Mesendoderm (in vitro differentiated cells): ENCODE measurements at regions not wholly inside any gene's neighbourhood (a gene's known extent, or its start where the extent isn't known, plus 50 kb on each side); places are given as distances from the start of the nearest gene placed in this dataset.

Experiments used
- DNase-seq: peaks from one replicate; pipeline ENCODE4 v3.0.0; 2013
- H2AK5ac ChIP-seq: 2 replicates; pipeline ENCODE4 v1.6.1; 2013; ENCODE audit warnings: low read length, inconsistent platforms
- H2BK120ac ChIP-seq: 2 replicates; pipeline ENCODE4 v1.6.1; 2013; ENCODE audit warnings: low read depth, mild to moderate bottlenecking, low read length, moderate library complexity, mixed read lengths
- H2BK15ac ChIP-seq: replicated peaks from 2 replicates; pipeline ENCODE4 v1.6.1; 2013; ENCODE audit warnings: low read depth, mild to moderate bottlenecking, moderate library complexity
- H2BK5ac ChIP-seq: 2 replicates; pipeline ENCODE4 v1.6.1; 2013; ENCODE audit warnings: low read length, inconsistent platforms
- H3K18ac ChIP-seq: 2 replicates; pipeline ENCODE4 v1.6.1; 2013; ENCODE audit warnings: mild to moderate bottlenecking, low read length, mixed read lengths
- H3K23ac ChIP-seq: one replicate; pipeline ENCODE4 v1.6.1; 2013; ENCODE audit warnings: low read length
- H3K27ac ChIP-seq: 2 replicates; pipeline ENCODE4 v1.5.1; 2013; ENCODE audit warnings: low read depth, mild to moderate bottlenecking, inconsistent platforms, low read length, moderate library complexity
- H3K27me3 ChIP-seq: 2 replicates; pipeline ENCODE4 v1.6.1; 2013; ENCODE audit warnings: low read length, control low read depth, mild to moderate bottlenecking, inconsistent platforms; ENCODE audit not compliant: insufficient read depth, poor library complexity
- H3K36me3 ChIP-seq: 2 replicates; pipeline ENCODE4 v1.6.1; 2013; ENCODE audit warnings: low read length, inconsistent platforms; ENCODE audit not compliant: control insufficient read depth, insufficient read depth
- H3K4ac ChIP-seq: one replicate; pipeline ENCODE4 v1.6.1; 2013; ENCODE audit warnings: low read depth, mild to moderate bottlenecking, low read length, moderate library complexity
- H3K4me1 ChIP-seq: 2 replicates; pipeline ENCODE4 v1.6.1; 2013; ENCODE audit warnings: low read depth, low read length, inconsistent platforms; ENCODE audit not compliant: control insufficient read depth
- H3K4me2 ChIP-seq: 2 replicates; pipeline ENCODE4 v1.6.1; 2013; ENCODE audit warnings: low read length
- H3K4me3 ChIP-seq: 2 replicates; pipeline ENCODE4 v1.5.1; 2013; ENCODE audit warnings: mild to moderate bottlenecking, low read length
- H3K56ac ChIP-seq: one replicate; pipeline ENCODE4 v1.6.1; 2013; ENCODE audit warnings: low read length
- H3K79me1 ChIP-seq: 2 replicates; pipeline ENCODE4 v1.6.1; 2013; ENCODE audit warnings: low read length, inconsistent platforms
- H3K79me2 ChIP-seq: 2 replicates; pipeline ENCODE4 v1.6.1; 2013; ENCODE audit warnings: mild to moderate bottlenecking, low read length; ENCODE audit not compliant: control insufficient read depth, insufficient read depth
- H3K9ac ChIP-seq: 2 replicates; pipeline ENCODE4 v1.6.1; 2013; ENCODE audit warnings: low read length, inconsistent platforms
- H4K5ac ChIP-seq: one replicate; pipeline ENCODE4 v1.6.1; 2013; ENCODE audit warnings: low read length
- H4K8ac ChIP-seq: one replicate; pipeline ENCODE4 v1.6.1; 2013; ENCODE audit warnings: low read depth, mild to moderate bottlenecking, control low read depth, low read length, moderate library complexity
- WGBS: extraction: QIAGEN DNeasy Blood & Tissue Kit; methylation state at CpG from one replicate; pipeline ENCODE4 v1.1.7; 2013; ENCODE audit warnings: low lambda C conversion rate, missing lambda C conversion rate; ENCODE audit not compliant: insufficient coverage; ENCODE audit errors: extremely low coverage; 5-methylcytosine and 5-hydroxymethylcytosine counted together

GRCh38 chr13:85544756-85545155 lies 254.5 kb downstream of the SLITRK6 start:
- Histone ChIP-seq H3K27me3 (no peaks in the 10 kb centered on the region), H3K27ac (no peak overlapping the region), H3K79me2 (no peaks in the 10 kb centered on the region), H2AK5ac (no peak overlapping the region), H3K4me1 (no peaks in the 10 kb centered on the region), H3K36me3 (no peaks in the 10 kb centered on the region), H3K79me1 (no peaks in the 10 kb centered on the region), H3K9ac (no peak overlapping the region), H3K4me3 (no peak overlapping the region), H3K4ac (no peak overlapping the region), H2BK5ac (no peak overlapping the region), H4K8ac (no peak overlapping the region), H3K4me2 (no peak overlapping the region), H3K18ac (no peak overlapping the region), H4K5ac (no peak overlapping the region), H2BK120ac (no peak overlapping the region), H3K23ac (no peak overlapping the region), H3K56ac (no peak overlapping the region), H2BK15ac (no peak overlapping the region)
- WGBS, result no CpG with 5 or more reads among the region's 1 CpG
- DNase-seq, result no peak

- no peak overlapping the region for H3K4me3 ChIP-seq
- H2BK5ac ChIP-seq, result no peak overlapping the region
- H3K23ac ChIP-seq, result no peak overlapping the region
- no peak overlapping the region for H3K4ac ChIP-seq
- H3K79me2 ChIP-seq, result no peaks in the 10 kb centered on the region
- H3K18ac ChIP-seq, result no peak overlapping the region
- no peak overlapping the region for H3K56ac ChIP-seq
- H2AK5ac ChIP-seq, result no peak overlapping the region
- no peaks in the 10 kb centered on the region for H3K4me1 ChIP-seq
- DNase-seq, result no peak
- no peak overlapping the region for H4K8ac ChIP-seq
- no peak overlapping the region for H2BK120ac ChIP-seq
- no peak overlapping the region for H3K9ac ChIP-seq
- H3K4me2 ChIP-seq, result no peak overlapping the region
- WGBS, result no CpG with 5 or more reads among the region's 2 CpGs
- no peaks in the 10 kb centered on the region for H3K27me3 ChIP-seq
- H3K79me1 ChIP-seq, result no peaks in the 10 kb centered on the region
- H4K5ac ChIP-seq, result no peak overlapping the region
- H2BK15ac ChIP-seq, result no peak overlapping the region
- no peaks in the 10 kb centered on the region for H3K36me3 ChIP-seq
- no peak overlapping the region for H3K27ac ChIP-seq
Measured at GRCh38 chr13:85543144-85543543, 256.1 kb downstream of the SLITRK6 start.

GRCh38 chr13:85541476-85541875 lies 257.7 kb downstream of the SLITRK6 start:
- H3K79me1 ChIP-seq, result no peaks in the 10 kb centered on the region
- no peaks in the 10 kb centered on the region for H3K36me3 ChIP-seq
- no peaks in the 10 kb centered on the region for H3K79me2 ChIP-seq
- H3K23ac ChIP-seq, result no peak overlapping the region
- H2BK15ac ChIP-seq, result no peak overlapping the region
- no peak overlapping the region for H3K18ac ChIP-seq
- no peak overlapping the region for H2BK5ac ChIP-seq
- H3K27me3 ChIP-seq, result no peaks in the 10 kb centered on the region
- DNase-seq, result no peak
- WGBS, result no CpG with 5 or more reads among the region's 2 CpGs
- H3K27ac ChIP-seq, result no peak overlapping the region
- no peak overlapping the region for H3K4ac ChIP-seq
- H3K4me3 ChIP-seq, result no peak overlapping the region
- H2BK120ac ChIP-seq, result no peak overlapping the region
- no peak overlapping the region for H2AK5ac ChIP-seq
- no peak overlapping the region for H3K56ac ChIP-seq
- no peaks in the 10 kb centered on the region for H3K4me1 ChIP-seq
- H3K4me2 ChIP-seq, result no peak overlapping the region
- H4K5ac ChIP-seq, result no peak overlapping the region
- no peak overlapping the region for H4K8ac ChIP-seq
- no peak overlapping the region for H3K9ac ChIP-seq

- Histone ChIP-seq H3K23ac (no peak overlapping the region), H3K79me2 (no peaks in the 10 kb centered on the region), H3K4me3 (no peak overlapping the region), H3K4me1 (no peaks in the 10 kb centered on the region), H4K8ac (no peak overlapping the region), H3K18ac (no peak overlapping the region), H3K27me3 (no peaks in the 10 kb centered on the region), H3K56ac (no peak overlapping the region), H2BK120ac (no peak overlapping the region), H3K27ac (no peak overlapping the region), H3K4ac (no peak overlapping the region), H3K36me3 (no peaks in the 10 kb centered on the region), H2AK5ac (no peak overlapping the region), H4K5ac (no peak overlapping the region), H2BK5ac (no peak overlapping the region), H3K79me1 (no peaks in the 10 kb centered on the region), H3K4me2 (no peak overlapping the region), H2BK15ac (no peak overlapping the region), H3K9ac (no peak overlapping the region)
- WGBS, result no CpG with 5 or more reads among the region's 4 CpGs
- DNase-seq, result no peak
Measured at GRCh38 chr13:85538957-85539356, 260.3 kb downstream of the SLITRK6 start.

DNA sequence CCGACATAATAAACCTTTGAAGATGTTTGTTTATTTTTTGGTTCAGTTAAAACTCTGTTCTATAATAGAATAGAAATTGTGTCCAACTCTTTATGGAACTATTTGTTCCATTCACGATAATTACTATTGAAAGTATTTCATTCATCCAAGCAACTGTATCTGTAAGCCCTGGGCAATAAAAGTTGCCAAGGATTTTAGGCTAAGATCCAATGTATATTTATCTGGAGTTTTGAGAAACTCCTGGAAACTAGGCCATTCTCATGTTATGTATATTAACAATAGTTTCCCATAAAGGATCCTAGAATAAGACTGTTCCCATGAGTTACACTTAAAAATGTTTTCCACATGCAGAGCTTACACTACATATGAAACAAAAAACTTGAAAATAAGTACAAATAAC lies 261.6 kb downstream of the SLITRK6 start:
- no peak overlapping the region for H2BK120ac ChIP-seq
- H2BK5ac ChIP-seq, result no peak overlapping the region
- WGBS, result no CpG with 5 or more reads among the region's 2 CpGs
- H3K23ac ChIP-seq, result no peak overlapping the region
- H3K79me2 ChIP-seq, result no peaks in the 10 kb centered on the region
- DNase-seq, result no peak
- no peaks in the 10 kb centered on the region for H3K36me3 ChIP-seq
- H3K4me1 ChIP-seq, result no peaks in the 10 kb centered on the region
- no peak overlapping the region for H3K9ac ChIP-seq
- no peak overlapping the region for H3K4me2 ChIP-seq
- H3K18ac ChIP-seq, result no peak overlapping the region
- no peak overlapping the region for H4K5ac ChIP-seq
- H3K4ac ChIP-seq, result no peak overlapping the region
- H2BK15ac ChIP-seq, result no peak overlapping the region
- H3K56ac ChIP-seq, result no peak overlapping the region
- H3K27ac ChIP-seq, result no peak overlapping the region
- H3K27me3 ChIP-seq, result no peaks in the 10 kb centered on the region
- no peak overlapping the region for H2AK5ac ChIP-seq
- H4K8ac ChIP-seq, result no peak overlapping the region
- no peak overlapping the region for H3K4me3 ChIP-seq
- no peaks in the 10 kb centered on the region for H3K79me1 ChIP-seq

DNA sequence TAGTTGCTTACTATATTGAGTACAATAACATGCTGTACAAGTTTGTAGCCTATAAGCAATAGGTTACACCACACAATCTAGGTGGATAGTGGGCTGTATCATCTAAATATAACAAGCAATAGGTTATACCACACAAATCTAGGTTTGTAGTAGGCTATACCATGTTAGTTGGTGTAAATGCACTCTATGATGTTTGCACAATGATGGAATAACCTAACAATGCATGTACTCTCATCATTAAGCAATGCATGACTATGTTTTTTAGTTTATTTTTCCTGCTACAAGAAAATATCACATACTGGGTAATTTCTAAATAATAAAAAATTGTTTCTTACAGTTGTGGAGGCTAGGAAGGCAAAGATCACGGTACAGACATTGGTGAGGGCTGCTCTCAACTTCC lies 262.5 kb downstream of the SLITRK6 start:
- no peak overlapping the region for H4K5ac ChIP-seq
- H3K23ac ChIP-seq, result no peak overlapping the region
- no peaks in the 10 kb centered on the region for H3K36me3 ChIP-seq
- DNase-seq, result no peak
- no peak overlapping the region for H3K9ac ChIP-seq
- no peak overlapping the region for H3K27ac ChIP-seq
- no peaks in the 10 kb centered on the region for H3K27me3 ChIP-seq
- H3K79me2 ChIP-seq, result no peaks in the 10 kb centered on the region
- H2BK5ac ChIP-seq, result no peak overlapping the region
- no peak overlapping the region for H3K4me3 ChIP-seq
- no CpG with 5 or more reads among the region's 1 CpG for WGBS
- H2BK120ac ChIP-seq, result no peak overlapping the region
- H4K8ac ChIP-seq, result no peak overlapping the region
- no peak overlapping the region for H3K4me2 ChIP-seq
- no peaks in the 10 kb centered on the region for H3K4me1 ChIP-seq
- no peak overlapping the region for H3K56ac ChIP-seq
- no peak overlapping the region for H3K18ac ChIP-seq
- H2AK5ac ChIP-seq, result no peak overlapping the region
- no peaks in the 10 kb centered on the region for H3K79me1 ChIP-seq
- no peak overlapping the region for H2BK15ac ChIP-seq
- H3K4ac ChIP-seq, result no peak overlapping the region
